GM12875 (cell line): ENCODE measurements at regions not wholly inside any gene's neighbourhood (a gene's known extent, or its start where the extent isn't known, plus 50 kb on each side); places are given as distances from the start of the nearest gene placed in this dataset.

Source experiments
- H3K4me3 ChIP-seq: one replicate; pipeline ENCODE4 v1.5.1; 2011; ENCODE audit warnings: low read depth, low read length, control low read depth
- TF ChIP-seq, protein P1 (sequence below): IDR thresholded peaks from 2 replicates; pipeline ENCODE4 v1.5.1; 2011; ENCODE audit warnings: low read depth, mild to moderate bottlenecking, control low read depth, inconsistent platforms, low read length, moderate library complexity, borderline replicate concordance; ENCODE audit not compliant: insufficient read depth

DNA sequence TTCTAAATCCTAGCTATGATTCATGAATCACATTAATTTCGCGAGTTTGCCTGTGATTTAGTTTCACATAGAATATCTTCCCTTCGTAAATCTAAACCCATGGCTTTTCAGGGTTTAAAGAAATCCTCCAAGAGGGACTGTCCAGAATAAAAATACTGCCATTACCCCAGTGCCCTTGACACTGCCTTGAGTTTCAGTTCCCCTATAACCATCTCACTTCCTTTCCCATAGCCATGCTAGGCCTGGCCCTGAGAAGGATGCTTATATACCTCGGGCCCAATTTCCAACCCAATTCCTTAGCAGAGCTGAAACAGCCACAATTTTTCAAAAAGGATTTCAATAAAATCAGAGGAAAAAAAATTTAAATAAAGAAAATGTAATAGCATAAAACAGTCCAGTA is 697.3 kb downstream of the FRK start:
- TF ChIP-seq, protein P1, sequence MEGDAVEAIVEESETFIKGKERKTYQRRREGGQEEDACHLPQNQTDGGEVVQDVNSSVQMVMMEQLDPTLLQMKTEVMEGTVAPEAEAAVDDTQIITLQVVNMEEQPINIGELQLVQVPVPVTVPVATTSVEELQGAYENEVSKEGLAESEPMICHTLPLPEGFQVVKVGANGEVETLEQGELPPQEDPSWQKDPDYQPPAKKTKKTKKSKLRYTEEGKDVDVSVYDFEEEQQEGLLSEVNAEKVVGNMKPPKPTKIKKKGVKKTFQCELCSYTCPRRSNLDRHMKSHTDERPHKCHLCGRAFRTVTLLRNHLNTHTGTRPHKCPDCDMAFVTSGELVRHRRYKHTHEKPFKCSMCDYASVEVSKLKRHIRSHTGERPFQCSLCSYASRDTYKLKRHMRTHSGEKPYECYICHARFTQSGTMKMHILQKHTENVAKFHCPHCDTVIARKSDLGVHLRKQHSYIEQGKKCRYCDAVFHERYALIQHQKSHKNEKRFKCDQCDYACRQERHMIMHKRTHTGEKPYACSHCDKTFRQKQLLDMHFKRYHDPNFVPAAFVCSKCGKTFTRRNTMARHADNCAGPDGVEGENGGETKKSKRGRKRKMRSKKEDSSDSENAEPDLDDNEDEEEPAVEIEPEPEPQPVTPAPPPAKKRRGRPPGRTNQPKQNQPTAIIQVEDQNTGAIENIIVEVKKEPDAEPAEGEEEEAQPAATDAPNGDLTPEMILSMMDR = no peak
- H3K4me3 ChIP-seq = no peak overlapping the region

DNA sequence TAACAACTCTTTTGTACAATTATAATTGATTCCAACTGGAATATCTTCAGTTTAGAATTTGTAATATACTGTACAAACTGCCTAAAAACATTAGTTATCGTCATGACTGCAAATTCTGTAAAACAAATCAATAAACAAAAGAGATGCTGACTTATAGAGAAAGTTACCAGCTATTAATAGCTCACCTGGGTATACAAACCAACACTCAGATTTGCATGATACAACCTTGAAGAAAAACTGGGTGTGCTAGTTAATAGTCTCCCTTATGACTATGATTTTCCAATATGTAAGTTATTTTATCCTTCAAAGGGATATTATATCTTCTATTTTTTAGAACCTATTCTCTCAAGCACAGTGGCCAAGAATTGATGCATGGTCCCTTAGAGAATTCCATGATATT is 698.5 kb downstream of the FRK start:
- TF ChIP-seq, protein P1 = no peak
- H3K4me3 ChIP-seq = no peak overlapping the region

DNA sequence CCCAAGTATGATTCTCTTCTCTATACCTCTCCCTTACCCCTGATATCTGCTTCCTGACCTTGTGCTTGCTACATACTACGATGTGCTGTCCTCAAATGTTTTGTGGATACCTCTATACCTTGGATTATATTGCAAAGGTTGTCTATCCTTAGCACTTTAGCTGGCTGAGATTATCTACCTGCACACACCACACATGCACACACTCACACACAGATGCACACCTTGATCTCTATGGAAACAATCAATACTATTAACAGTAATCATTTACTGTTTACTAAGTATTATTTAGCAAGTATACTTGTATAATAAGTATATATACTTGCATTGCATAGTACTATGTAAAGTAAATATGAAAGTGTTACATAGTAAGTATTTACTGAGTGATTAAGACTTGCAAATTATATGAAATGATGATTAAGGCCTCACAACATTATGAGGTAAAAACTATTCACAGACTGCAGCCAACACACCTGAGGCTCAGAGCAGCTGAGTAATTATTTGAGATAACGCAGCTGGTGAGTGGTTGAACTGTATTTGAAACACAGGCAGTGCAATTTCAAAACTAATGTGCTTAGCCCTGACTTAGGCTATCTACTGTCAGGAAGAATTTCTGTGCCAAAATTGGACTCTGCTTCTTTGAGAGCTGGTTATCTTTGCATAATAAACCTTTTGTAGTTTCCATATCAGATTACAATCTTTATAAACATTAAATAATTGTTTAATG is 699.9 kb downstream of the FRK start:
- no peak overlapping the region for H3K4me3 ChIP-seq
- TF ChIP-seq, protein P1 = no peak

DNA sequence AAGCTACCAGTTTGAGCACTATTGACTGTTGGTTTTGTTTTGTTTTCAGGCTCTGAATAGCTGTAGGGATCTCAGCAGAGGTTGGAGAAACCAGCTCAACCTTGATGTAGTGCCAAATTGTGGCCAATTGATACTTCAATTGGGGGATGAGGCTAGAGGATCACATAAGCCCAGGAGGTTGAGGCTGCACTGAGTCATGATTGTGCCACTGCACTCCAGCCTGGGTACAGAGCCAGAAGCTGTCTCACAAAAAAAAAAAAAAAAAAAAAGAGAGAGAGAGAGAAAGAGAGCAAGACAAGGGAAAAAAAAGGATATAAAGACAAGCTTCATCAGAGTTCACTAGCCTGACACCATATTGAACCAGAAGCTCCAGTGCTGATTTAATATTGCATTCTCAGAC is 702.1 kb downstream of the FRK start:
- TF ChIP-seq, protein P1 = no peak
- no peak overlapping the region for H3K4me3 ChIP-seq

DNA sequence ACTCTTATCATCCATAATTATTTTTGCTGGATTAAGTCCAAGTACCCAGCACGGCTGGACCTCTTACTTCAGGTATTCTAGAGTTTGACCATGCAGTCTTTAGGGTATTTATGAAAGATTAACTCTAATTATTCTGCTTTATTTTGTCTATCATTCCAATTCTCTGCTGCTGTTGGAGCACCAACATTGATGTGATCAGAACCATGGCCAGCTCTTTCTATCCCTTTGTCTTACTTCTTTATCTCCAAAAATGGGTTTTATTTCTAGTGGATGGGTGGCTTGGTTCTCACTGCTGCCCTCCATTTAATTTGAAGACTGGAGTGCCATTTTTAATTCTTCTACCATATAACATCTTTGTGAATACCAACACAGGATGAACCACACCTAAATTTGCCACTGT is 704.3 kb downstream of the FRK start:
- TF ChIP-seq, protein P1 = no peak
- no peak overlapping the region for H3K4me3 ChIP-seq

DNA sequence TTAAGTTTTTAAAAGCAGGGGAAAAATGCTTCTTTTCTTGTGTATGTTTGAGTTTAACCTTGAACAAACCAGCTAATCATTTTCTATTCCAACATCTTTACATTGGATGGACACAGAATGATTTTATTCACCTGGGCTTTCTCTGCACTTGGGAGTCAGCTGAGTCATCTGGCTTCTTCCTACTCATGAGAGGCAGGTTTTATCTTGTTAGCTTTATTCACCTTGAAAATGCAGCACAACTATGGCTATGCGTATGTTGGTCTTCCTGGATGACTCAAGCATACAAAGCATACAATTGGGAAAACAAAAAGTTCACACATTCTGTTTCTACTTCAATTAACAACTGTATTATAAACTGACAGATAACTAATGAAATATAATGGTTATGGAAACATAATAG is 737.7 kb downstream of the FRK start:
- no peak overlapping the region for H3K4me3 ChIP-seq
- TF ChIP-seq, protein P1 = no peak

DNA sequence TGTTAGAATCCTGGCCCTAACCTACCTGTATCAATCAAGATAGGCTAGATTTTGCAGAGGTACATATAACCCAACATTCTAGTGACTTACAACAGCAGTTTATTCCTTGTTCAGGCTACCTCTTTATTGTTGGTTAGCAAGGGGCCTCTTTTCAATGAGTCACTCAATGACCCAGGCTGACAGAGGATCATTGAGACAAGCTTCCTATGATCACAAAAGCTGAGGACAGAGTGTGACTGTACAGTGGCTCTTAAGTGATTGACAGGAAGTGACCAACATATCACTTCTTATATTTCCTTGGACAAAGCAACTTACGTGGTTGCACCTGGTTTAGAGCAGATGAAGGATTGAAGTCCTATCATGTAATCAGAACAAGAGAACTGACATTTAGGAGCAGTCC is 740.9 kb downstream of the FRK start:
- H3K4me3 ChIP-seq = no peak overlapping the region
- TF ChIP-seq, protein P1 = no peak
